ENCODE measurements at regions not wholly inside any gene's neighbourhood (a gene's known extent, or its start where the extent isn't known, plus 50 kb on each side); places are given as distances from the start of the nearest gene placed in this dataset.

GRCh38 chr11:109093354-109093753 is 328.6 kb upstream of the C11orf87 start:
- RAD21 ChIA-PET (ENCODE audit: low non-redundant PET in 1 of 2, low total read pairs in 2 of 2, uncharacterized antibody in 2 of 2, unreplicated experiment in 2 of 2) = no interaction called here
- TF ChIP-seq CBX3 (IDR thresholded peaks at IDR 0.05; ENCODE audit: low read depth) = no peak
- TF ChIP-seq RAD21 (IDR thresholded peaks at IDR 0.05; ENCODE audit: low read depth) = no peak
- TF ChIP-seq CEBPB (IDR thresholded peaks at IDR 0.05; ENCODE audit: low read depth) = no peak
- no peak for TF ChIP-seq EZH2phosphoT487 (IDR thresholded peaks at IDR 0.05; ENCODE audit: borderline replicate concordance)
- TF ChIP-seq EGR1 (IDR thresholded peaks at IDR 0.05; ENCODE audit: low read depth) = no peak
- TF ChIP-seq POLR2AphosphoS5 (IDR thresholded peaks at IDR 0.05; ENCODE audit: low read depth, low read length) = no peak
- no peak for TF ChIP-seq SP1 (IDR thresholded peaks at IDR 0.05; ENCODE audit: low read depth)
- TF ChIP-seq SRF (IDR thresholded peaks at IDR 0.05; ENCODE audit: low read depth) = no peak
- TF ChIP-seq, protein P1, sequence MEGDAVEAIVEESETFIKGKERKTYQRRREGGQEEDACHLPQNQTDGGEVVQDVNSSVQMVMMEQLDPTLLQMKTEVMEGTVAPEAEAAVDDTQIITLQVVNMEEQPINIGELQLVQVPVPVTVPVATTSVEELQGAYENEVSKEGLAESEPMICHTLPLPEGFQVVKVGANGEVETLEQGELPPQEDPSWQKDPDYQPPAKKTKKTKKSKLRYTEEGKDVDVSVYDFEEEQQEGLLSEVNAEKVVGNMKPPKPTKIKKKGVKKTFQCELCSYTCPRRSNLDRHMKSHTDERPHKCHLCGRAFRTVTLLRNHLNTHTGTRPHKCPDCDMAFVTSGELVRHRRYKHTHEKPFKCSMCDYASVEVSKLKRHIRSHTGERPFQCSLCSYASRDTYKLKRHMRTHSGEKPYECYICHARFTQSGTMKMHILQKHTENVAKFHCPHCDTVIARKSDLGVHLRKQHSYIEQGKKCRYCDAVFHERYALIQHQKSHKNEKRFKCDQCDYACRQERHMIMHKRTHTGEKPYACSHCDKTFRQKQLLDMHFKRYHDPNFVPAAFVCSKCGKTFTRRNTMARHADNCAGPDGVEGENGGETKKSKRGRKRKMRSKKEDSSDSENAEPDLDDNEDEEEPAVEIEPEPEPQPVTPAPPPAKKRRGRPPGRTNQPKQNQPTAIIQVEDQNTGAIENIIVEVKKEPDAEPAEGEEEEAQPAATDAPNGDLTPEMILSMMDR (IDR thresholded peaks at IDR 0.05 in 2 of 3, conservative IDR thresholded peaks at IDR 0.05 in 1 of 3; ENCODE audit: borderline replicate concordance in 1 of 3, insufficient read depth in 1 of 3, low read depth in 2 of 3, low read length in 2 of 3) = no peak
- TF ChIP-seq ZFX (IDR thresholded peaks at IDR 0.05) = no peak
- no peak for TF ChIP-seq ATF3 (IDR thresholded peaks at IDR 0.05)
- TF ChIP-seq SIN3A (IDR thresholded peaks at IDR 0.05; ENCODE audit: low read depth) = no peak
- TF ChIP-seq, protein P2, sequence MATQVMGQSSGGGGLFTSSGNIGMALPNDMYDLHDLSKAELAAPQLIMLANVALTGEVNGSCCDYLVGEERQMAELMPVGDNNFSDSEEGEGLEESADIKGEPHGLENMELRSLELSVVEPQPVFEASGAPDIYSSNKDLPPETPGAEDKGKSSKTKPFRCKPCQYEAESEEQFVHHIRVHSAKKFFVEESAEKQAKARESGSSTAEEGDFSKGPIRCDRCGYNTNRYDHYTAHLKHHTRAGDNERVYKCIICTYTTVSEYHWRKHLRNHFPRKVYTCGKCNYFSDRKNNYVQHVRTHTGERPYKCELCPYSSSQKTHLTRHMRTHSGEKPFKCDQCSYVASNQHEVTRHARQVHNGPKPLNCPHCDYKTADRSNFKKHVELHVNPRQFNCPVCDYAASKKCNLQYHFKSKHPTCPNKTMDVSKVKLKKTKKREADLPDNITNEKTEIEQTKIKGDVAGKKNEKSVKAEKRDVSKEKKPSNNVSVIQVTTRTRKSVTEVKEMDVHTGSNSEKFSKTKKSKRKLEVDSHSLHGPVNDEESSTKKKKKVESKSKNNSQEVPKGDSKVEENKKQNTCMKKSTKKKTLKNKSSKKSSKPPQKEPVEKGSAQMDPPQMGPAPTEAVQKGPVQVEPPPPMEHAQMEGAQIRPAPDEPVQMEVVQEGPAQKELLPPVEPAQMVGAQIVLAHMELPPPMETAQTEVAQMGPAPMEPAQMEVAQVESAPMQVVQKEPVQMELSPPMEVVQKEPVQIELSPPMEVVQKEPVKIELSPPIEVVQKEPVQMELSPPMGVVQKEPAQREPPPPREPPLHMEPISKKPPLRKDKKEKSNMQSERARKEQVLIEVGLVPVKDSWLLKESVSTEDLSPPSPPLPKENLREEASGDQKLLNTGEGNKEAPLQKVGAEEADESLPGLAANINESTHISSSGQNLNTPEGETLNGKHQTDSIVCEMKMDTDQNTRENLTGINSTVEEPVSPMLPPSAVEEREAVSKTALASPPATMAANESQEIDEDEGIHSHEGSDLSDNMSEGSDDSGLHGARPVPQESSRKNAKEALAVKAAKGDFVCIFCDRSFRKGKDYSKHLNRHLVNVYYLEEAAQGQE (IDR thresholded peaks at IDR 0.05; ENCODE audit: low read depth) = no peak
- no peak for TF ChIP-seq ELF1 (IDR thresholded peaks at IDR 0.05; ENCODE audit: borderline replicate concordance, low read depth)
- TF ChIP-seq FOSL1 (IDR thresholded peaks at IDR 0.05; ENCODE audit: low read depth) = no peak
- TF ChIP-seq POLR2A (IDR thresholded peaks at IDR 0.05; ENCODE audit: borderline replicate concordance, extremely low read depth, insufficient read depth, insufficient read length) = no peak
- TF ChIP-seq ZNF274 (IDR thresholded peaks at IDR 0.05; ENCODE audit: low read depth, low read length) = no peak
- no peak for TF ChIP-seq JUND (IDR thresholded peaks at IDR 0.05)
- TF ChIP-seq EZH2 (IDR thresholded peaks at IDR 0.05) = no peak
- BruUV-seq (replicated peaks) = no TSS peak
- Histone ChIP-seq H2AFZ (ENCODE audit: low read depth, low read length, poor library complexity, severe bottlenecking) (no peak overlapping the region), H3K36me3 (ENCODE audit: control insufficient read depth in 1 of 2, insufficient read depth in 2 of 2, low read length in 2 of 2) (no peaks in the 10 kb centered on the region), H3K27me3 (ENCODE audit: insufficient read depth, low read length) (no peaks in the 10 kb centered on the region), H4K20me1 (ENCODE audit: insufficient read depth) (no peaks in the 10 kb centered on the region), H3K4me1 (ENCODE audit: control insufficient read depth in 1 of 2, insufficient read depth in 2 of 2, low read length in 2 of 2) (no peaks in the 10 kb centered on the region), H3K79me2 (ENCODE audit: insufficient read depth, low read length) (no peaks in the 10 kb centered on the region), H3K9me3 (ENCODE audit: control insufficient read depth in 1 of 2, insufficient read depth in 1 of 2, low read depth in 1 of 2, low read length in 2 of 2) (no peaks in the 10 kb centered on the region), H3K4me2 (ENCODE audit: low read length) (no peak overlapping the region), H3K27ac (ENCODE audit: low read depth, low read length) (no peak overlapping the region), H3K9ac (ENCODE audit: low read length) (no peak overlapping the region), H3K9me2 (ENCODE audit: insufficient read depth) (no peaks in the 10 kb centered on the region), H3K4me3 (replicated peaks in 1 of 2; ENCODE audit: low read depth in 1 of 2, low read length in 2 of 2) (no peak overlapping the region)
- POLR2A ChIA-PET = no interaction called here
- ATAC-seq = no peak
- intact Hi-C loops (cut with micrococcal nuclease) = no loop called here
- CTCF ChIA-PET = no interaction called here
- DNase-seq (ENCODE audit: low read depth, low spot score) = no peak
